GM19452 (cell line): ENCODE measurements at regions not wholly inside any gene's neighbourhood (a gene's known extent, or its start where the extent isn't known, plus 50 kb on each side); places are given as distances from the start of the nearest gene placed in this dataset.
A peak's percentile ranks its signal among the peaks of the same experiment; 100 is the strongest.

Source experiments
- ATAC-seq: cut with Tn5 transposase; IDR thresholded peaks from one replicate; pipeline ENCODE4 v1.9.1; 2021; ENCODE audit not compliant: unreplicated experiment

GRCh38 chr7:7044806-7045205 lies 137.5 kb upstream of the C1GALT1 start:
- no peak for ATAC-seq

- ATAC-seq = no peak
Measured at GRCh38 chr7:7048213-7048612, 134.1 kb upstream of the C1GALT1 start.

- ATAC-seq = peak; percentile 61
Measured at GRCh38 chr7:7051206-7051877, 131.0 kb upstream of the C1GALT1 start.

- no peak for ATAC-seq
Measured at GRCh38 chr7:7054252-7054830, 128.0 kb upstream of the C1GALT1 start.

GRCh38 chr7:7060828-7061599 lies 121.3 kb upstream of the C1GALT1 start:
- no peak for ATAC-seq

GRCh38 chr7:7077945-7078344 lies 104.4 kb upstream of the C1GALT1 start:
- no peak for ATAC-seq

GRCh38 chr7:7080802-7081201 lies 101.5 kb upstream of the C1GALT1 start:
- no peak for ATAC-seq

GRCh38 chr7:7090460-7090859 lies 91.9 kb upstream of the C1GALT1 start:
- no peak for ATAC-seq

- no peak for ATAC-seq
Measured at GRCh38 chr7:7098280-7098818, 84.0 kb upstream of the C1GALT1 start.

- no peak for ATAC-seq
Measured at GRCh38 chr7:7099584-7100014, 82.7 kb upstream of the C1GALT1 start.

- ATAC-seq = no peak
Measured at GRCh38 chr7:7100432-7100849, 81.9 kb upstream of the C1GALT1 start.

GRCh38 chr7:7102906-7103305 lies 79.4 kb upstream of the C1GALT1 start:
- no peak for ATAC-seq

GRCh38 chr7:7103343-7104313 lies 78.7 kb upstream of the C1GALT1 start:
- no peak for ATAC-seq

GRCh38 chr7:7104314-7104698 lies 78.0 kb upstream of the C1GALT1 start:
- ATAC-seq = no peak

GRCh38 chr7:7104971-7105370 lies 77.4 kb upstream of the C1GALT1 start:
- no peak for ATAC-seq

GRCh38 chr7:7105800-7106582 lies 76.4 kb upstream of the C1GALT1 start:
- no peak for ATAC-seq

GRCh38 chr7:7108931-7109330 lies 73.4 kb upstream of the C1GALT1 start:
- ATAC-seq = no peak

- no peak for ATAC-seq
Measured at GRCh38 chr7:7109934-7110333, 72.4 kb upstream of the C1GALT1 start.

GRCh38 chr7:7110706-7111105 lies 71.6 kb upstream of the C1GALT1 start:
- ATAC-seq = no peak

GRCh38 chr7:7112868-7113267 lies 69.5 kb upstream of the C1GALT1 start:
- no peak for ATAC-seq
